Skeletal muscle tissue (tissue), 3 donors: ENCODE measurements at regions not wholly inside any gene's neighbourhood (a gene's known extent, or its start where the extent isn't known, plus 50 kb on each side); places are given as distances from the start of the nearest gene placed in this dataset.

Source experiments
- H3K27ac ChIP-seq: one replicate; pipeline ENCODE4 v1.7.0; 2013; ENCODE audit warnings: mild to moderate bottlenecking, low read depth, low read length, inconsistent platforms
- H3K27me3 ChIP-seq, 3 donors: one replicate each; pipeline ENCODE4 v1.7.0; 2013; ENCODE audit warnings: low read length in 3 of 3; ENCODE audit not compliant: control insufficient read depth in 3 of 3, insufficient read depth in 3 of 3
- H3K36me3 ChIP-seq, 3 donors: one replicate each; pipeline ENCODE4 v1.7.0; 2013; ENCODE audit warnings: low read length in 3 of 3; ENCODE audit not compliant: control insufficient read depth in 3 of 3, insufficient read depth in 3 of 3
- H3K4me1 ChIP-seq, 3 donors: one replicate each; pipeline ENCODE4 v1.7.0; 2013; ENCODE audit warnings: low read length in 3 of 3, mild to moderate bottlenecking in 3 of 3; ENCODE audit not compliant: control insufficient read depth in 3 of 3, insufficient read depth in 3 of 3
- H3K4me3 ChIP-seq, 3 donors: one replicate each; pipeline ENCODE4 v1.7.0; 2013; ENCODE audit warnings: low read length in 3 of 3
- H3K9ac ChIP-seq, 3 donors: one replicate each; pipeline ENCODE4 v1.7.0; 2013; ENCODE audit warnings: low read length in 3 of 3, mild to moderate bottlenecking in 3 of 3, moderate library complexity in 2 of 3, low read depth in 1 of 3
- H3K9me3 ChIP-seq, 3 donors: one replicate each; pipeline ENCODE4 v1.7.0; 2013; ENCODE audit warnings: low read length in 3 of 3; ENCODE audit not compliant: control insufficient read depth in 3 of 3
- donor health status: Osteomylitis.

GRCh38 chr14:66056926-66057552 lies 429.1 kb upstream of the CCDC196 start:
- Histone ChIP-seq H3K4me1 (no peaks in the 10 kb centered on the region), H3K36me3 (no peaks in the 10 kb centered on the region), H3K9me3 (no peaks in the 10 kb centered on the region), H3K27me3 (no peaks in the 10 kb centered on the region), H3K27ac (no peak overlapping the region), H3K9ac (no peak overlapping the region), H3K4me3 (no peak overlapping the region)

DNA sequence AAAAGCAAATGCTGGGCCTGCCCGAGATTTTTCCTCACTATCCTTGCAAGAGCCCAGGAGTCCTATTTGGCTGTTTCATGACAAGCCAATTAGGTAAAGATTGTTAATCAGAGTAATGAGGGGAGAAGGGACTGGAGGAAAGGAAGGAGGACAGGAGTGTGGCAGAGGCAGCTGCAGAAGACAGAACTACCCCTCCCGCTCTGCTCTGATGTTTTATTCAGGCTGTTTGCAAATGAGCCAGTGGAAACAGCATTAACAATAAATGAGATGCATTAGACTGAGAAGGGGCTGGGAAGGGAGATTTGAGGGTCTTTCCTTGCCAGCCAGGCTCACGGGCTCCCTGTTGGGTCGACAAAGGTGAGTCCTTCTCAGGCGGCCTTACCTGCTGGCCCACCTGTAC lies 421.0 kb upstream of the CCDC196 start:
- Histone ChIP-seq H3K4me3 (no peak overlapping the region), H3K4me1 (peaks cover 0 to 3% (median 0%) of the 10 kb centered on the region in 3 donors), H3K27ac (no peak overlapping the region), H3K27me3 (no peaks in the 10 kb centered on the region), H3K9me3 (no peaks in the 10 kb centered on the region), H3K36me3 (no peaks in the 10 kb centered on the region), H3K9ac (no peak overlapping the region)

DNA sequence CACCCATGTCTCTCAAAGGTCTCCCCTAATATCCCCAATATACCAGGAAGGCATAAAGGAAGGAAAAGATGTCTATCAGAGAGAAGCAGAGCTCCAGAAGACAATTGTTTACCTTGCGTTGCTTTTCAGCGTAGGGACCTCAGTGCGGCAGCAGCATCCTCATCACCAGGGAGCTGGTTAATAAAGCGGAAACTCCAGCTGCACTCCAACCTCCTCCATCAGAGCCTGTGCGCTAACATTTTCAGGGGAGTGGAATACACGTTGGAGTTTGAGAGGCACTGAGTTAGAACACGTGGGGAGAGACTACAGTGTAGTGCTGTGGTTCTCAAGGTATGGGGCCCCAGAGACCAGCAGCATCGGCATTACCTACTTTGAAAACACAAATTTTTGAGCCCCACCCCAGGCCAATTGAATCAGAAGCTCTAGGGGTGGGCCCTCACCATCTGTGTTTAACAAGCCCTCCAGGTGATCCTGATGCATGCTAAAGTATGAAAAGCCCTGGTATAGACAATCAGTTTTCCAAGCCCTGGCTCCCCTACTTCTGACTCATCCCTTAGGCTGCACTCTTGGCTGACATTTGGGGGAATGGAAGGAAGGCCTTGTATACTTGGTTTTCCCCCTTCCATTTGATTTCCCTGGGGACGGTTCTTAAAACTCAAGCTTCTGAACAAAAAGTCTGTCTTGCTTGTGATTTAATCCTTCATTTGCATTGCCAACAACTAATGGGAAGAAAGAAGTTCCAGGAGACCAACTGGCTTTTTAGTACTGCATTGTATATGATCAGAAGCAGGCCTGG lies 419.0 kb upstream of the CCDC196 start:
- Histone ChIP-seq H3K36me3 (no peaks in the 10 kb centered on the region), H3K27me3 (peaks cover 0 to 5% (median 0%) of the 10 kb centered on the region in 3 donors), H3K9me3 (no peaks in the 10 kb centered on the region), H3K4me1 (peaks cover 0 to 3% (median 0%) of the 10 kb centered on the region in 3 donors), H3K27ac (no peak overlapping the region), H3K9ac (no peak overlapping the region), H3K4me3 (no peak overlapping the region)

- Histone ChIP-seq H3K27me3 (peaks cover 0 to 5% (median 0%) of the 10 kb centered on the region in 3 donors), H3K36me3 (no peaks in the 10 kb centered on the region), H3K27ac (no peak overlapping the region), H3K9me3 (no peaks in the 10 kb centered on the region), H3K9ac (no peak overlapping the region), H3K4me3 (no peak overlapping the region), H3K4me1 (peaks cover 0 to 3% (median 0%) of the 10 kb centered on the region in 3 donors)
Observed at GRCh38 chr14:66069036-66069435, 417.1 kb upstream of the CCDC196 start.

DNA sequence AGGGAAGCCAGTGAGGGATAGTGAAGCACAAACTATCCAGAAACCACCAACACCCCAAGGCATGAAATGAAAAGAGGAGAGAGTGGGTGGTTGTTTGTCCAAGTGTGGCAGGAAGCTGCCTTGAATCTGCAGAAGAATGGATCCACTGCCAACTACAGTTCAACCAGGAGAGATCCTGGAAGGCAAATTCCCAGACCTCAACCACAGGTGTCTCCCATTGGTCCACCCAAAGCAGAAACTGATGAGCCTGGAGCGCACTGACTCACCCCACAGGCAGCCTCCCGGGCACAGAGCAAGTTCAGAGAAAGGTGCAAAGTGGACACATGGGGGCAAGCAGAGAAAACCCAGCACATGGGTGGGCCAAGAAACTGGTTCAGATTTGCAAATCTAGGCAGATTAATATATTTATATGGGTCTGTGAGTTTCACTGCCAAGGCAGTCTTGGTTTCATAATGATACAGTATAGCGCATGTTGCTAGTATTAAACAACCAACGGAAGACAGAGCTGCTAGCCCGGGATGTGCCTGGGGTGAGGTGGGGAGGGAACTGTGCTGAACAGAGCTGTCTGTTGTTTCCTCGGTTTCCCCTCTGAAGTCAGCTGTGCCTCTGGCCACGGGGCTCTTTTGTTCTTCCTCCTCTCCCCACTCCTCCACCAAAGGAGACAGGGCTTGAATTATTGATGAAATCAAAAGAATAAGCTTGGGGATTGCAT lies 416.2 kb upstream of the CCDC196 start:
- H3K4me1 ChIP-seq, result peaks cover 0 to 3% (median 0%) of the 10 kb centered on the region in 3 donors
- no peak overlapping the region for H3K27ac ChIP-seq
- H3K36me3 ChIP-seq, result no peaks in the 10 kb centered on the region
- no peaks in the 10 kb centered on the region for H3K9me3 ChIP-seq
- H3K27me3 ChIP-seq, result peaks cover 0 to 5% (median 0%) of the 10 kb centered on the region in 3 donors
- H3K9ac ChIP-seq, result no peak overlapping the region
- no peak overlapping the region for H3K4me3 ChIP-seq

GRCh38 chr14:66070542-66071319 lies 415.4 kb upstream of the CCDC196 start:
- H3K27ac ChIP-seq, result no peak overlapping the region
- no peak overlapping the region for H3K9ac ChIP-seq
- H3K4me3 ChIP-seq, result no peak overlapping the region
- no peaks in the 10 kb centered on the region for H3K9me3 ChIP-seq
- peaks cover 0 to 3% (median 0%) of the 10 kb centered on the region in 3 donors for H3K4me1 ChIP-seq
- H3K36me3 ChIP-seq, result no peaks in the 10 kb centered on the region
- peaks cover 0 to 5% (median 0%) of the 10 kb centered on the region in 3 donors for H3K27me3 ChIP-seq

DNA sequence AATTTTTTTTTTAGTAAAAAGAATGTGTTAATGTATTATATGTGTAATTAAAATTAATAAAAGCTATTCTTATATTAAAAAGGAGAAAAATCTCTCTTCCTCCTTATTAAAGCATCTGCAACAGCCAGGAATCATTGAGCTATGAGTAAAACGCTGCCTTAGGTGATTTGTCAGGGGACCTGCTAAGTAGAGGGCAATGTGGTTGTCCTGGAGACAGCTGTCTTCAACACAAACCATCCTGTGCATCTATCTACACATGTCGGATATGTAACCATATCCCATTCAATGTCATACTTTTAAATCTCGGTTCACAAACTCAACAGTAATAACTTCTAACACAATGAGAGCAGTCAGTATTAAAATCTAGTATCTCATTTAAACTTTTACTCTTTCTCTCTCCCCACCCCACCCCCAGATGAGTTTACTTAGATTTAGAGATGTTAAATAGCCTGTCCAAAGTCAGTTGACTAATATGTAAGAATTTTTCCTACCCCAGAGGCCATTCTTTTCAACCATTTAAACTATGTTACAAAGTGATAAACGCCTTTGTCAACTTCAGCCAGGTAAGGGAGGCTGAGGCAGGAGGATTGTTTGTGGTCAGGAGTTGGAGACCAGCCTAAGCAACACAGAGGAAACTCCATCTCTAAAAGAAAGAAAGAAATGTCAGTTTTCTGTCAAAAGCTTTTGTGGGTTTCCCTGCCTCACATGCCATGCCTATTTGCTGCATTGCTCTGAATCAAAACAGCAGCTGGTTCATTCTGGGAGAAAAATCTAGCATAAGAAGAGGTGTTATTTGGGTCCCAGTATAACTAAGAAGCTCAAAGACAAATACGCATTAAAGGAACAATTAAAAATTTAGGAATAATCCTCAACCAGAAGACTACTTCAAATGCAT lies 413.7 kb upstream of the CCDC196 start:
- peaks cover 0 to 3% (median 0%) of the 10 kb centered on the region in 3 donors for H3K4me1 ChIP-seq
- no peaks in the 10 kb centered on the region for H3K9me3 ChIP-seq
- H3K36me3 ChIP-seq, result no peaks in the 10 kb centered on the region
- H3K4me3 ChIP-seq, result no peak overlapping the region
- no peak overlapping the region for H3K27ac ChIP-seq
- peaks cover 0 to 5% (median 0%) of the 10 kb centered on the region in 3 donors for H3K27me3 ChIP-seq
- no peak overlapping the region for H3K9ac ChIP-seq

GRCh38 chr14:66074537-66074936 lies 411.6 kb upstream of the CCDC196 start:
- H3K36me3 ChIP-seq, result no peaks in the 10 kb centered on the region
- H3K27me3 ChIP-seq, result peaks cover 0 to 5% (median 0%) of the 10 kb centered on the region in 3 donors
- H3K4me3 ChIP-seq, result no peak overlapping the region
- no peak overlapping the region for H3K27ac ChIP-seq
- H3K4me1 ChIP-seq, result no peaks in the 10 kb centered on the region
- no peak overlapping the region for H3K9ac ChIP-seq
- no peaks in the 10 kb centered on the region for H3K9me3 ChIP-seq

GRCh38 chr14:66076176-66076575 lies 410.0 kb upstream of the CCDC196 start:
- H3K4me3 ChIP-seq, result no peak overlapping the region
- H3K9ac ChIP-seq, result no peak overlapping the region

More at GRCh38 chr14:66076176-66076575, 410.0 kb upstream of the CCDC196 start:
- no peaks in the 10 kb centered on the region for H3K4me1 ChIP-seq
- no peaks in the 10 kb centered on the region for H3K9me3 ChIP-seq
- H3K36me3 ChIP-seq, result no peaks in the 10 kb centered on the region
- no peak overlapping the region for H3K27ac ChIP-seq
- H3K27me3 ChIP-seq, result no peaks in the 10 kb centered on the region
